Lung (tissue), 11 donors: ENCODE measurements at regions not wholly inside any gene's neighbourhood (a gene's known extent, or its start where the extent isn't known, plus 50 kb on each side); places are given as distances from the start of the nearest gene placed in this dataset.
A peak's percentile ranks its signal among the peaks of the same experiment; 100 is the strongest.

Source experiments
- ATAC-seq: fragments of 200-7000 bp; cut with Tn5 transposase; one replicate; pipeline ENCODE4 v1.9.1; 2020; ENCODE audit warnings: moderate number of reproducible peaks; ENCODE audit not compliant: insufficient read depth, low FRiP score
- DNase-seq, 3 donors: peaks; one replicate each; pipeline ENCODE4 v3.0.0-alpha.2; 2013 to 2017
- H3K27ac ChIP-seq, 2 donors: one replicate each; pipeline ENCODE4 v1.5.1; 2013; ENCODE audit warnings: mild to moderate bottlenecking in 2 of 2, moderate library complexity in 2 of 2, control low read depth in 1 of 2, inconsistent platforms in 1 of 2, low read depth in 1 of 2, low read length in 1 of 2
- H3K27me3 ChIP-seq, 3 donors: one replicate each; pipeline ENCODE4 v1.5.1; 2013; ENCODE audit warnings: low read length in 2 of 3; ENCODE audit not compliant: control insufficient read depth in 3 of 3, insufficient read depth in 3 of 3
- H3K36me3 ChIP-seq, 4 donors: one replicate each; pipeline ENCODE4 v1.5.1; 2013; ENCODE audit warnings: low read length in 4 of 4, mild to moderate bottlenecking in 1 of 4, moderate library complexity in 1 of 4; ENCODE audit not compliant: control insufficient read depth in 4 of 4, insufficient read depth in 4 of 4
- H3K4me1 ChIP-seq, 5 donors: one replicate each; pipeline ENCODE4 v1.5.1; 2013; ENCODE audit warnings: low read length in 5 of 5, mild to moderate bottlenecking in 2 of 5, moderate library complexity in 1 of 5; ENCODE audit not compliant: control insufficient read depth in 5 of 5, insufficient read depth in 5 of 5
- H3K4me3 ChIP-seq: one replicate; pipeline ENCODE4 v1.5.1; 2013; ENCODE audit warnings: mild to moderate bottlenecking, control low read depth, moderate library complexity
- H3K9ac ChIP-seq, 2 donors: one replicate each; pipeline ENCODE4 v1.5.1; 2013; ENCODE audit warnings: low read length in 2 of 2, control low read depth in 1 of 2; ENCODE audit not compliant: insufficient read depth in 1 of 2
- H3K9me3 ChIP-seq, 4 donors: one replicate each; pipeline ENCODE4 v1.5.1; 2013; ENCODE audit warnings: low read length in 3 of 4, mild to moderate bottlenecking in 1 of 4, moderate library complexity in 1 of 4; ENCODE audit not compliant: control insufficient read depth in 4 of 4, insufficient read depth in 3 of 4
- CTCF ChIP-seq: IDR thresholded peaks from 2 replicates; pipeline ENCODE4 v1.5.1; 2012; ENCODE audit warnings: mild to moderate bottlenecking; ENCODE audit errors: control extremely low read depth, extremely low read depth
- WGBS, 2 donors: extraction: QIAGEN DNeasy Blood & Tissue Kit; methylation state at CpG; one replicate each; pipeline ENCODE4 v1.1.7; 2013; 5-methylcytosine and 5-hydroxymethylcytosine counted together
- donor health status: control.
- donor health status: control.
- donor health status: Bipolar disorder and iron deficiency.
- donor health status: healthy.
- donor health status: DM: yes; HTN: yes; CAD: no.

- no peak for TF ChIP-seq CTCF
- Histone ChIP-seq H3K9me3 (no peaks in the 10 kb centered on the region), H3K36me3 (no peaks in the 10 kb centered on the region), H3K4me3 (no peak overlapping the region), H3K27ac (no peak overlapping the region), H3K4me1 (peaks cover 0 to 4% (median 0%) of the 10 kb centered on the region in 5 donors), H3K9ac (no peak overlapping the region), H3K27me3 (no peaks in the 10 kb centered on the region)
- ATAC-seq, result no peak
- 78 to 92% methylated on average over 26 of the region's 26 CpGs for WGBS, 2 donors
- peak in 2 of 3 donors; percentile 31 to 33 for DNase-seq
Measured at GRCh38 chr2:3125001-3125760, 252.4 kb downstream of the EIPR1 start.

- no peak for ATAC-seq
- WGBS, 2 donors, result 87 to 90% methylated on average over 2 of the region's 2 CpGs
- no peak overlapping the region for H3K4me3 ChIP-seq
Measured at GRCh38 chr2:3122525-3122924, 255.1 kb downstream of the EIPR1 start.

GRCh38 chr2:3121601-3122000, 256.0 kb downstream of the EIPR1 start:
- no peaks in the 10 kb centered on the region for H3K27me3 ChIP-seq

More at GRCh38 chr2:3122525-3122924, 255.1 kb downstream of the EIPR1 start:
- Histone ChIP-seq H3K9me3 (no peaks in the 10 kb centered on the region), H3K36me3 (no peaks in the 10 kb centered on the region), H3K4me1 (no peaks in the 10 kb centered on the region), H3K27ac (no peak overlapping the region), H3K27me3 (no peaks in the 10 kb centered on the region), H3K9ac (no peak overlapping the region)
- no peak for TF ChIP-seq CTCF
- DNase-seq, result no peak

More at GRCh38 chr2:3121601-3122000, 256.0 kb downstream of the EIPR1 start:
- no peak overlapping the region for H3K27ac ChIP-seq
- H3K4me1 ChIP-seq, result no peaks in the 10 kb centered on the region
- no peak for TF ChIP-seq CTCF
- H3K4me3 ChIP-seq, result no peak overlapping the region
- no peak for ATAC-seq
- no peak overlapping the region for H3K9ac ChIP-seq
- no peaks in the 10 kb centered on the region for H3K9me3 ChIP-seq
- H3K36me3 ChIP-seq, result no peaks in the 10 kb centered on the region
- 91 to 95% methylated on average over 2 of the region's 2 CpGs for WGBS, 2 donors
- DNase-seq, result no peak
